ENCODE measurements at regions not wholly inside any gene's neighbourhood (a gene's known extent, or its start where the extent isn't known, plus 50 kb on each side); places are given as distances from the start of the nearest gene placed in this dataset.
"Not testable (repeated sequence)": the region's sequence is repeated elsewhere in the genome, so short reads cannot be mapped to it uniquely, and the experiment has no call there.

- Histone ChIP-seq H2AFZ (no peak overlapping the region), H3K9me3 (ENCODE audit: control insufficient read depth, low read length) (no peaks in the 10 kb centered on the region), H3K4me2 (ENCODE audit: low read length) (no peak overlapping the region)
These were observed 156.8 kb downstream of the FOXD2 start for GRCh38 chr1:47594627-47595026.

GRCh38 chr1:47596328-47596727, 158.5 kb downstream of the FOXD2 start:
- no peak overlapping the region for H3K9ac ChIP-seq
- no peaks in the 10 kb centered on the region for H3K27me3 ChIP-seq (ENCODE audit: control insufficient read depth, insufficient read depth, low read length)
- H3K4me1 ChIP-seq: no peaks in the 10 kb centered on the region
- peaks cover 3% of the 10 kb centered on the region for H3K9me3 ChIP-seq (ENCODE audit: control insufficient read depth, low read length)
- H2AFZ ChIP-seq: no peak overlapping the region
- H3K4me2 ChIP-seq (ENCODE audit: low read length): no peak overlapping the region
- no peaks in the 10 kb centered on the region for H3K36me3 ChIP-seq (ENCODE audit: control insufficient read depth, insufficient read depth, low read length)
- no peak overlapping the region for H3K4me3 ChIP-seq (ENCODE audit: low read depth, low read length)
- TF ChIP-seq CTCF (IDR thresholded peaks at IDR 0.05): no peak
- no peaks in the 10 kb centered on the region for H3K79me2 ChIP-seq
- H3K27ac ChIP-seq: no peak overlapping the region

More at GRCh38 chr1:47594627-47595026, 156.8 kb downstream of the FOXD2 start:
- Histone ChIP-seq H3K27me3 (ENCODE audit: control insufficient read depth, insufficient read depth, low read length) (no peaks in the 10 kb centered on the region), H3K27ac (no peak overlapping the region), H3K79me2 (no peaks in the 10 kb centered on the region), H3K4me3 (ENCODE audit: low read depth, low read length) (no peak overlapping the region), H3K9ac (no peak overlapping the region), H3K36me3 (ENCODE audit: control insufficient read depth, insufficient read depth, low read length) (no peaks in the 10 kb centered on the region), H3K4me1 (no peaks in the 10 kb centered on the region)
- TF ChIP-seq CTCF (IDR thresholded peaks at IDR 0.05): no peak

- H3K27me3 ChIP-seq (ENCODE audit: control insufficient read depth, insufficient read depth, low read length): no peaks in the 10 kb centered on the region
- H3K9me3 ChIP-seq (ENCODE audit: control insufficient read depth, low read length): peaks cover 3% of the 10 kb centered on the region
- H3K27ac ChIP-seq: no peak overlapping the region
- no peak overlapping the region for H3K4me3 ChIP-seq (ENCODE audit: low read depth, low read length)
- TF ChIP-seq CTCF (IDR thresholded peaks at IDR 0.05): no peak
- H3K4me1 ChIP-seq: no peaks in the 10 kb centered on the region
- no peak overlapping the region for H2AFZ ChIP-seq
- no peak overlapping the region for H3K4me2 ChIP-seq (ENCODE audit: low read length)
- no peaks in the 10 kb centered on the region for H3K36me3 ChIP-seq (ENCODE audit: control insufficient read depth, insufficient read depth, low read length)
- no peak overlapping the region for H3K9ac ChIP-seq
- H3K79me2 ChIP-seq: no peaks in the 10 kb centered on the region
These were observed 160.5 kb downstream of the FOXD2 start for GRCh38 chr1:47598357-47598756.

GRCh38 chr1:47599777-47600176, 161.9 kb downstream of the FOXD2 start:
- TF ChIP-seq CTCF (IDR thresholded peaks at IDR 0.05): no peak
- Histone ChIP-seq H3K4me1 (no peaks in the 10 kb centered on the region), H3K4me2 (ENCODE audit: low read length) (no peak overlapping the region), H3K27ac (no peak overlapping the region), H3K79me2 (no peaks in the 10 kb centered on the region), H2AFZ (no peak overlapping the region), H3K36me3 (ENCODE audit: control insufficient read depth, insufficient read depth, low read length) (no peaks in the 10 kb centered on the region), H3K27me3 (ENCODE audit: control insufficient read depth, insufficient read depth, low read length) (no peaks in the 10 kb centered on the region), H3K9ac (no peak overlapping the region), H3K4me3 (ENCODE audit: low read depth, low read length) (no peak overlapping the region), H3K9me3 (ENCODE audit: control insufficient read depth, low read length) (peaks cover 3% of the 10 kb centered on the region)

GRCh38 chr1:47602491-47602890, 164.6 kb downstream of the FOXD2 start:
- H3K27ac ChIP-seq; H3K27me3 ChIP-seq (ENCODE audit: control insufficient read depth, insufficient read depth, low read length); H3K4me2 ChIP-seq (ENCODE audit: low read length); H2AFZ ChIP-seq; H3K79me2 ChIP-seq; H3K9ac ChIP-seq; H3K36me3 ChIP-seq (ENCODE audit: control insufficient read depth, insufficient read depth, low read length); H3K9me3 ChIP-seq (ENCODE audit: control insufficient read depth, low read length); H3K4me3 ChIP-seq (ENCODE audit: low read depth, low read length); H3K4me1 ChIP-seq: not testable (repeated sequence)

GRCh38 chr1:47604869-47605268, 167.0 kb downstream of the FOXD2 start:
- not testable (repeated sequence) for H2AFZ ChIP-seq; H3K9me3 ChIP-seq (ENCODE audit: control insufficient read depth, low read length); H3K4me1 ChIP-seq; H3K36me3 ChIP-seq (ENCODE audit: control insufficient read depth, insufficient read depth, low read length); H3K79me2 ChIP-seq; H3K4me3 ChIP-seq (ENCODE audit: low read depth, low read length); H3K9ac ChIP-seq; H3K4me2 ChIP-seq (ENCODE audit: low read length); H3K27me3 ChIP-seq (ENCODE audit: control insufficient read depth, insufficient read depth, low read length); H3K27ac ChIP-seq
